ENCODE measurements at regions not wholly inside any gene's neighbourhood (a gene's known extent, or its start where the extent isn't known, plus 50 kb on each side); places are given as distances from the start of the nearest gene placed in this dataset.

GRCh38 chr4:126526335-126526734 is 1106.4 kb upstream of the INTU start:
- TF ChIP-seq CTCF (IDR thresholded peaks at IDR 0.05) (no peak), NR1H2 (CRISPR knock-in tag; IDR thresholded peaks at IDR 0.05) (no peak), ZNF219 (CRISPR knock-in tag; IDR thresholded peaks at IDR 0.05; ENCODE audit: borderline replicate concordance) (no peak), NR2C2 (CRISPR knock-in tag; IDR thresholded peaks at IDR 0.05) (no peak), ZNF138 (CRISPR knock-in tag; conservative IDR thresholded peaks at IDR 0.05) (no peak), ZNF396 (CRISPR knock-in tag; IDR thresholded peaks at IDR 0.05; ENCODE audit: borderline replicate concordance) (no peak)
- TF ChIP-seq, protein P1, sequence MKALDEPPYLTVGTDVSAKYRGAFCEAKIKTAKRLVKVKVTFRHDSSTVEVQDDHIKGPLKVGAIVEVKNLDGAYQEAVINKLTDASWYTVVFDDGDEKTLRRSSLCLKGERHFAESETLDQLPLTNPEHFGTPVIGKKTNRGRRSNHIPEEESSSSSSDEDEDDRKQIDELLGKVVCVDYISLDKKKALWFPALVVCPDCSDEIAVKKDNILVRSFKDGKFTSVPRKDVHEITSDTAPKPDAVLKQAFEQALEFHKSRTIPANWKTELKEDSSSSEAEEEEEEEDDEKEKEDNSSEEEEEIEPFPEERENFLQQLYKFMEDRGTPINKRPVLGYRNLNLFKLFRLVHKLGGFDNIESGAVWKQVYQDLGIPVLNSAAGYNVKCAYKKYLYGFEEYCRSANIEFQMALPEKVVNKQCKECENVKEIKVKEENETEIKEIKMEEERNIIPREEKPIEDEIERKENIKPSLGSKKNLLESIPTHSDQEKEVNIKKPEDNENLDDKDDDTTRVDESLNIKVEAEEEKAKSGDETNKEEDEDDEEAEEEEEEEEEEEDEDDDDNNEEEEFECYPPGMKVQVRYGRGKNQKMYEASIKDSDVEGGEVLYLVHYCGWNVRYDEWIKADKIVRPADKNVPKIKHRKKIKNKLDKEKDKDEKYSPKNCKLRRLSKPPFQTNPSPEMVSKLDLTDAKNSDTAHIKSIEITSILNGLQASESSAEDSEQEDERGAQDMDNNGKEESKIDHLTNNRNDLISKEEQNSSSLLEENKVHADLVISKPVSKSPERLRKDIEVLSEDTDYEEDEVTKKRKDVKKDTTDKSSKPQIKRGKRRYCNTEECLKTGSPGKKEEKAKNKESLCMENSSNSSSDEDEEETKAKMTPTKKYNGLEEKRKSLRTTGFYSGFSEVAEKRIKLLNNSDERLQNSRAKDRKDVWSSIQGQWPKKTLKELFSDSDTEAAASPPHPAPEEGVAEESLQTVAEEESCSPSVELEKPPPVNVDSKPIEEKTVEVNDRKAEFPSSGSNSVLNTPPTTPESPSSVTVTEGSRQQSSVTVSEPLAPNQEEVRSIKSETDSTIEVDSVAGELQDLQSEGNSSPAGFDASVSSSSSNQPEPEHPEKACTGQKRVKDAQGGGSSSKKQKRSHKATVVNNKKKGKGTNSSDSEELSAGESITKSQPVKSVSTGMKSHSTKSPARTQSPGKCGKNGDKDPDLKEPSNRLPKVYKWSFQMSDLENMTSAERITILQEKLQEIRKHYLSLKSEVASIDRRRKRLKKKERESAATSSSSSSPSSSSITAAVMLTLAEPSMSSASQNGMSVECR (CRISPR knock-in tag; IDR thresholded peaks at IDR 0.05; ENCODE audit: borderline replicate concordance), result no peak
